GM23248 (cell line): ENCODE measurements at regions not wholly inside any gene's neighbourhood (a gene's known extent, or its start where the extent isn't known, plus 50 kb on each side); places are given as distances from the start of the nearest gene placed in this dataset.

Experiments
- EZH2 ChIP-seq: fragments of 200-600 bp; sonication (generic); IDR thresholded peaks from 2 replicates; pipeline ENCODE4 v1.6.1; 2018; ENCODE audit warnings: antibody characterized with exemption, mild to moderate bottlenecking; ENCODE audit not compliant: insufficient read depth, poor library complexity, severe bottlenecking
- EZH2phosphoT487 ChIP-seq: fragments of 200-600 bp; sonication (generic); IDR thresholded peaks from 2 replicates; pipeline ENCODE4 v1.6.1; 2018; ENCODE audit warnings: antibody characterized with exemption, moderate library complexity, mild to moderate bottlenecking, low read depth; ENCODE audit not compliant: insufficient read depth

GRCh38 chr5:30042677-30043076, 1150.8 kb upstream of the CDH6 start:
- TF ChIP-seq EZH2, result no peak
- no peak for TF ChIP-seq EZH2phosphoT487
